H1 (cell line): ENCODE measurements at regions not wholly inside any gene's neighbourhood (a gene's known extent, or its start where the extent isn't known, plus 50 kb on each side); places are given as distances from the start of the nearest gene placed in this dataset.

Source experiments
- CREB1 ChIP-seq: IDR thresholded peaks from 2 replicates; pipeline ENCODE4 v1.6.1; 2012; ENCODE audit warnings: inconsistent platforms
- EZH2 ChIP-seq: fragments of 200-600 bp; sonication (generic); IDR thresholded peaks from 2 replicates; pipeline ENCODE4 v1.7.1; 2012; ENCODE audit warnings: low read depth, mild to moderate bottlenecking, moderate library complexity, low read length, inconsistent platforms; ENCODE audit not compliant: severe bottlenecking
- MAFK ChIP-seq: IDR thresholded peaks from 2 replicates; pipeline ENCODE4 v1.6.1; 2012; ENCODE audit warnings: low read depth, mild to moderate bottlenecking, improper control_type of control experiment, low read length
- POLR2A ChIP-seq, 2 experiments: IDR thresholded peaks; 1 replicate in 1 of 2; 2 replicates in 1 of 2; pipeline ENCODE4 v1.6.1; 2011; ENCODE audit warnings: low read depth in 2 of 2, low read length in 2 of 2, mild to moderate bottlenecking in 2 of 2; ENCODE audit errors: control extremely low read depth in 1 of 2
- RAD21 ChIP-seq, 2 experiments: IDR thresholded peaks in 1 of 2; conservative IDR thresholded peaks in 1 of 2; 2 replicates each; pipeline ENCODE4 v1.6.1; 2011; ENCODE audit warnings: low read depth in 2 of 2, low read length in 2 of 2, improper control_type of control experiment in 1 of 2, inconsistent platforms in 1 of 2, mild to moderate bottlenecking in 1 of 2, moderate library complexity in 1 of 2
- RNF2 ChIP-seq: fragments of 200-900, 300-1000 bp; sonication (generic); IDR thresholded peaks from 2 replicates; pipeline ENCODE4 v1.7.1; 2016; ENCODE audit warnings: borderline replicate concordance, low read depth, mild to moderate bottlenecking, antibody characterized with exemption, low read length; ENCODE audit not compliant: poor library complexity, severe bottlenecking; ENCODE audit errors: missing control alignments
- SP4 ChIP-seq: IDR thresholded peaks from 2 replicates; pipeline ENCODE4 v1.6.1; 2012; ENCODE audit warnings: low read length, inconsistent platforms
- TF ChIP-seq, protein P1 (sequence below), 3 experiments: IDR thresholded peaks; 1 replicate in 2 of 3; 2 replicates in 1 of 3; pipeline versions ENCODE4 v1.5.1 to v1.6.1; 2011; ENCODE audit warnings: low read length in 3 of 3, mild to moderate bottlenecking in 3 of 3, inconsistent platforms in 2 of 3, low read depth in 1 of 3, moderate library complexity in 1 of 3; ENCODE audit not compliant: insufficient read depth in 1 of 3; ENCODE audit errors: control extremely low read depth in 1 of 3

GRCh38 chr5:54655761-54656160, 138.2 kb downstream of the SNX18 start:
- TF ChIP-seq POLR2A (IDR thresholded peaks at IDR 0.05; ENCODE audit: control extremely low read depth in 1 of 2, low read depth in 2 of 2, low read length in 2 of 2), result no peak
- TF ChIP-seq, protein P1, sequence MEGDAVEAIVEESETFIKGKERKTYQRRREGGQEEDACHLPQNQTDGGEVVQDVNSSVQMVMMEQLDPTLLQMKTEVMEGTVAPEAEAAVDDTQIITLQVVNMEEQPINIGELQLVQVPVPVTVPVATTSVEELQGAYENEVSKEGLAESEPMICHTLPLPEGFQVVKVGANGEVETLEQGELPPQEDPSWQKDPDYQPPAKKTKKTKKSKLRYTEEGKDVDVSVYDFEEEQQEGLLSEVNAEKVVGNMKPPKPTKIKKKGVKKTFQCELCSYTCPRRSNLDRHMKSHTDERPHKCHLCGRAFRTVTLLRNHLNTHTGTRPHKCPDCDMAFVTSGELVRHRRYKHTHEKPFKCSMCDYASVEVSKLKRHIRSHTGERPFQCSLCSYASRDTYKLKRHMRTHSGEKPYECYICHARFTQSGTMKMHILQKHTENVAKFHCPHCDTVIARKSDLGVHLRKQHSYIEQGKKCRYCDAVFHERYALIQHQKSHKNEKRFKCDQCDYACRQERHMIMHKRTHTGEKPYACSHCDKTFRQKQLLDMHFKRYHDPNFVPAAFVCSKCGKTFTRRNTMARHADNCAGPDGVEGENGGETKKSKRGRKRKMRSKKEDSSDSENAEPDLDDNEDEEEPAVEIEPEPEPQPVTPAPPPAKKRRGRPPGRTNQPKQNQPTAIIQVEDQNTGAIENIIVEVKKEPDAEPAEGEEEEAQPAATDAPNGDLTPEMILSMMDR (IDR thresholded peaks at IDR 0.05; ENCODE audit: control extremely low read depth in 1 of 3, insufficient read depth in 1 of 3, low read depth in 1 of 3, low read length in 3 of 3), result no peak
- TF ChIP-seq CREB1, result no peak
- TF ChIP-seq RAD21 (IDR thresholded peaks at IDR 0.05 in 1 of 2, conservative IDR thresholded peaks at IDR 0.05 in 1 of 2; ENCODE audit: low read depth in 2 of 2, low read length in 2 of 2), result no peak
- TF ChIP-seq SP4, result no peak
- TF ChIP-seq EZH2, result no peak
- no peak for TF ChIP-seq MAFK
- TF ChIP-seq RNF2, result no peak
